Activated CD4-positive, alpha-beta T cell treated with anti-CD3 and anti-CD28 coated beads for 4 hours (primary cell): ENCODE measurements at regions not wholly inside any gene's neighbourhood (a gene's known extent, or its start where the extent isn't known, plus 50 kb on each side); places are given as distances from the start of the nearest gene placed in this dataset.

Source experiments
- DNase-seq, 2 donors: peaks; one replicate each; pipeline ENCODE4 v3.0.0-alpha.2; 2020

DNA sequence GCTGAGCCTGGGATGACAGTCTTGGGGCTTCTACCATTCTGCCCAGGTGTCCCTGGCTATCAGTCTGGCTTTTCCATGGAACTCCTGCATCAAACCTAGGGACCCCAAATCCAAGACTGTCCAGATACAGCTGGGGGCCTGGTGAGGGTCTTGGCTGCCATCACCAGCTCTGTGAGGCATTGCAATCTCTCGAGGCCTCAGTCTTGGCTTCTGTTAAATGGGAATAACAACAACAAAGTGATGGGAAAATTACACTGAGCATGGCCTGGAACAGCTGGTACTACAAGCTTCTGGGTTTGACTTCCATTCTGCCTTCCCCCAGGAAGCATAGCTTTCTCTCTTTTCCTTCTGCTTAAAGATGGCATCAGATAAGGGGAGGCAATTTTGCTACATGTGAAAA is 50.0 kb upstream of the LCTL start:
- no peak for DNase-seq

DNA sequence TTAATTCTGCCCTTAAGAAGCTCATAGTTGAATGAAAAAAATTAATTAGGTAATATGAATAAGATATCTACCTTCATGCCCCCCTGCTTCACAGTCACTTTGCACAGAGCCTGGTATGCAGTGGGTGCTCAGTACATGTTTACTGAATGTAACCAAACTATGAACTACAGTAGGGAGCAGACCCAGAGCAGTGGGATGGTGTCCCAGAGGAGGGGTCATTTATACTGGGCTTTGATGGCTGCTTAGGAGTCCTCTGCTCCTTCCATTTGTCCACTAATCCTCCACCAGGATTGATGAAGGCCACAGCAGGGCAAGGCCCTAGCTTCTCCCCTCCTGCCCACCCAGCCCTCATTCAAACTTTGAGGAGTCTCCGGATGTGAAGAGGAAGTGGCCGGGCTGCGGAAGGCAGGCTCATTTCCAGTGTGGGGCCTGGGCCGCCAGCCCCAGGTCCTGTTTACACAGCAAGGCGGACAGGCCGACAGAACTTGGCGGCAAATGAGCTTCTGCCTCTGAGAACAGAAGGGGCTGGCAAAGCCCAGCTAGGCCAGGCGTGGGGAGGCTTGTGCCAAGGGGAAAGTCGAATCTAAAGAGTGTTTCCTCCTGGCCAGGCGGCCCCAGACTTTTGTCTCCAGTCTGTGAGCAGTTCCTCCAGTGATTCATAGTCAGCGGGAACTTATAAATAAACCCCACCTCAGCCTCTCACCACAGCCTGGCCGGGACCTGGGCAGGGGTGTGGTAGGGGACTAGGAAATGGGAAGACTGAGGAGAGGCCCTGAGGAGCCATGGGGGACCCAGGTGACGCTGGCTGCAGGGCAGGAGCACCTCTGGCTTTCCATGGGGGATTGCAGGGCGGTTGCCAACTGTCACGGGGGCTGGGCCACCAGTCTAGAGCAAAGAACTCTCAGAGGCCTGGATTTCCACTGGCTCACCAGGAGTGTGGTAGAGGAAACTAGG is 51.6 kb upstream of the LCTL start:
- DNase-seq: no peak

DNA sequence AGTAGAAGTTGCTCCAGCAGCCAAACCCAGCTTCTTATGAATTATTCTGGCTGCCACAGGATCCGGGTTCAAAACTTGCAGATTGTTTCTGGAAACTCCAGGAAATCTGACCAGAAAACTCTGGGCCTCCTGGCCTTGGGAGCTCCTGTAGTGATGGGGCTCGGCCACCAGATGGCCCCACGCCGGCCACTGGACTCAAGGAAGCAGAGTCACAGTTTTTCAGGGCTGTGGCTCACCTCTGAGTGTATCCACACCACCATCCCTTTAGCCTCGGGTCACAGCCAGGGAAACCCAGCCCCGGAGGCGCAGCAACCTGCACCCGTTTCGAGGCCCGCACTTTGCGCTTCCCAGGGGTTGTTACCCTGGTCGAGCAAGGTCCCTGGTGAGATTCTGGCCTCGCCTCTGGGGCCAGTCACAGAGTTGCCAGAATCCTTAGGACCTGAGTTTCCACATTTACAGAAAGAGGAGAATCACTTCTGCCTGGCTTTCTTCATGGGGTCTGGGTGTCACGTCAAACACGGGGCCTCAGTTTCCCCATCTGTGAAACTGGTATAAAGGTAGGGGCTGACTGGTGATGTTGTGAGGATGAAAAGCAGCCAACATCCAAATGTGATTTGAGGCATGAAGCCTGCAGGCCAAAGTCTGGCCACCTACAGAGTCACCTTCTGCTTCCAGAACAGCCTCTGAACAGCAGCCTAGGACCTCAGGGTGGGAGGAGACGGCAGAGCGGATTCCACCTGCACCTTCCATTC is 53.5 kb upstream of the LCTL start:
- DNase-seq: peak in 1 of 2 donors; percentile 19

DNA sequence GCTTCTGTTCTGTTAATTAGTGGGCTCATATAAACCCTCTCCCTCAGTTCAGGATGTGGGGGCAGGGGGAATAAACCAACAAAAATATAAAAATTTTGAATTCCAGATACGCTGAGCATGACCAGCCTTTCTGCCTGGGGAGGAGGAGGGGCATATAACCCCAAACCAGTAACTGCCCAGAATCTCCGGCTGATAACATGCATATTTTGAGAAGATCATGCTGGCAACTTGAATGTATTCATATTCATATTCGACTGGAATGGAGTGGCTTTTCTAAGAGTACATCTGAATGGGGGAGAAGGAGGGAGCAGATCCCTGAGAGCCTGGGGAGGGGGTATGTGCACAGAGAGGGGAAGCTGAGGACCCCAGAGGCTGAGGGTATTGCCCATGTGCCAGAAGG is 54.5 kb upstream of the LCTL start:
- no peak for DNase-seq

DNA sequence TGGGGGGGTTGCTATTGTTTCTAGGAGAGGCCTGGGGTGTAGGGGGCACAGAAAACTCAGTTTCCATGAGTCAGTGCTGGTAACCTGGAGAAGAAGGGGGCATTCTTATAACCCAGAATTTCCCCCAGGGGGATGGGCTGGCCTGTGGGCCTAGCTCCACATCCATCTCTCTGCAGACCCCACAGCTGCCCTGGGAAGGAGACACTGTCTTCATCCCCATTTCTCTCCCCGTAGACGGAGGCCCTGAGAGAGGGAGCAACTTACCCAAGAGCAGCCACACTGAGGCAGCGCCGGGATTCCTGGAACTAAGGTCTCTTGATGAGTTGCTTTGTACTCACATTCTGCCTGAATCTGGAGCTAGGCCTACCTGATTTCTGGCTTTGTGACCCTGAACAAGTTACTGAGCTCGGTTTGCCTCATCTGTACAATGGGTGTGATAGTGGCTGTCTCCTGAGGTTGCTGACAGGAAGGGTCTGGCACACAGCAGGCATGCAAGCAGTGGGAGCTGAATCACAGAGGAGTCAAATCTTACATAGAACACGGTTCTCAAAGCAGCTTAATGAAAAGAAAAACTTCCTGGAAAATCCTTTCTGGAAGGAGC is 55.0 kb upstream of the LCTL start:
- DNase-seq: no peak

DNA sequence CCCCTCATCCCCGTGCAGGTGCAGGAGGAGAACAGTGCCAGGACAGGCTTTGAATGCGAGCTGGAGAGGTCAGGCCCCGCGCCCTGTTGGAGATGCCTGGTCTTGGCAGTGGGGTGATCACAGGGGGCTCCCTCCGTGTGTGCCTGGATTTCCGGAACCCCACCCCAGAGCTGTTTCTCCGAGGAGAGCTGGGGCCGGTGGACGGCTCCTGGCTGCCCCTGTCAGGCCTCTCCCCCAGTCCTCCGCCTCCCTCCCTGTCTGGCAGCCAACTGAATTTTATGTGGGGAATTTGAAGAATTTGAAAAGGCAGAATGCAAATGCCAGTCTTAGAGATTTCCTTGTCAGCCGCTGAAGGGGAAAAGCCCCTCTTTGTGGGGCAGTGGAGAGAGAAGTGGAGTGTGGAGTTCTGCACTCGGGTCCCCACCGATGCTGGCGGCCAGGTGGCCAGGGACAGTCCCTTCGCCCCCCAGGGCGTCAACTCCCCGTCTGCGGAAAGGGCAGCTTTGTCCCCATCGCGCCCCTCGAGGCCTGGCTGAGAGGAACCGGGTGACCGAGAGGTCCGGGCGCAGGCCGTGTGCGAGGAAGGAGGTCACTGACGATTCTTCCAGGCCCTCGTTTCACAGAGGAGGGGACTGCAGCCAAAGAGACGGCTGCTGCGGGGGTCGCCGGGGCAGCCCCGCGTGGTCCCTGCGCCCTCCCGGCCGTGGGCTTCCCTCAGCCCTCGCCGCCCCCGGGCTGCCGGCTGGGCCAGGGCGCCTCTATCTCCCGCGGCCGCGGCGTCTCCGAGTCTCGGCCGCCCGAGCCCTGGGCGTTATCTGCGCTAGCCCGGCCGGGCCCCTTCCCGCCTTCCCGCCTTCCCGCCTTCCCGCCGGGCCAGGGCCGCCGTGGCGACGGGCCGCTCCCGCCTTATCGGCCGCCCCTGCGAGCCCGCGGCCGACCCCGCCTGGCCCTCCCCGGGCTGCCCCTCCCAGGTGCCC is 56.0 kb upstream of the LCTL start:
- no peak for DNase-seq

DNA sequence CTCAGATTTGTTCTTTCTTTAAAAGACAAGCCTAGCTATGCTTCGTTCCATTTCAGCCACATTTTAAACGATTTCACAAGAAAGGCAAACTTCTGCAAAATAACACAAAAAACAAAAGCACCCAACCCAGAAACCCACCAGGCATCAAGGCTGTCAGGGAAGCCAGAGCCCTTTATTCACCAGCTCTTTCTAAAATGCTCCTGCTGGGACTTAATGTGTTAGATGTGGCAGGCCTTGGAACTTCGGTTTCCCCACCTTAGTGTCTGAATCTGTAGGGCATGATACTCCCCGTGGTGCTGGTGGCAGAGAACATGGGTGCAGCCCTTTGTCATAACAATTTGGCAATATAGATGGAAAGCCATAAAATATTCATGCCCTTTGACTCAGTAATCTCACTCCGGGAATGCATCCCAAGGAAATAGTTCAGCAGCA is 56.8 kb upstream of the LCTL start:
- no peak for DNase-seq

DNA sequence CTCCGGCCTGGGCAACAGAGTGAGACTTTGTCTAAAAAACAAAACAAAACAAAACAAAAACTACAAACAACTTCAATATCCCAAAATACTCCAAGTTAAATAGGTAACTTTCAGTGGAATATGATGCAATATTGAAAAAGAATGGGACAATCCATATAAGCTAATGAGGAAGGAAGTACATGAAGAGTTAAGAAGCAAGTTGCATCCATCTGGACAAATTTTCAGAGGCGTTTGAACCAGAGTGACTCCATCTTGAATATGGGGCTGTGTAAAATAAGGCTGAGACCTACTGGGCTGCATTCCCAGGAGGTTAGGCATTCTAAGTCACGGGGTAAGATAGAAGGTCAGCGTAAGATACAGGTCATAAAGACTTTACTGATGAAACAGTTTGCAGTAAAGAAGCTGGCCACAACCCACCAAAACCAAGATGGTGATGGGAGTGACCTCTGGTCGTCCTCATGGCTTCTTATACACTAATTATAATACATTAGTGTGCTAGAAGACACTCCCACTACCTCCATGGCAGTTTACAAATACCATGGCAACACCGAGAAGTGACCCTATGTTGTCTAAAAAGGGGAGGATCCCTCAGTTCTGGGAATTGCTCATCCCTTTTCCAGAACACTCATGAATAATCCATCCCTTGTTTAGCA is 58.1 kb upstream of the LCTL start:
- no peak for DNase-seq

DNA sequence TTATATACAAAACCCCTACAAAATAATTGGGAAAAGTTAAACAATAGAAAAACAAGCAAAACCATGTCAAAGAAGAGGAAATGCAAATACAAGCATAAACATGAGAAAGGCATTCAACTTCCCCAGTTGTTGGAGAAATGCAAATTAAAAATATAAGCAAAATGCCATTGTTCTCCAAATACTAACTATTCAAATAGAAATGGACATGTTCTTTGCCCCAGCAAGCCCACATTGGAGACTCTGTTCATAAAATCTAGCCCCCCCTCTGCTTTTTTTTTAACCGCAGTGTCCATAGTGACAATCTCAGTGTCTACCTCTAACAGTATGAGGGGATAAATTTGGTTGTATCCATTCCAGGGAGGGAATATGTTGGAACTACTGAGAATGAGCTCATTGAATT is 59.7 kb upstream of the LCTL start:
- DNase-seq: no peak

DNA sequence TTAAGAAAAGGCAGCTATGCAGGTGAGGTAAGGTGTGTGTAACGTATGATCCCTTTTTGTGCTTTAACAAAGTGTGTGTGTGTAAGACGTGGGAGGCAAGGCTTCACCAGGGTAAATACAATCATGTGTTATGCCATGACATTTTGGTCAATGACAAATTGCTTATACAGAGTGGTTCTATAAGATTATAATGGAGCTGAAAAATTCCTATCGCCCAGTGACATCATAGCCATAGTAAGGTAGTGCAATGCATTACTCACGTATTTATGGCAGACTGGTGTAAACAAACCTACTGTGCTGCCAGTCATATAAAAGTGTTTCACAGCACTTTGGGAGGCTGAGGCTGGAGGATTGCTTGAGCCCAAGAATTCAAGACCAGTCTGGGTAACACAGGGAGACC is 60.2 kb upstream of the LCTL start:
- no peak for DNase-seq

DNA sequence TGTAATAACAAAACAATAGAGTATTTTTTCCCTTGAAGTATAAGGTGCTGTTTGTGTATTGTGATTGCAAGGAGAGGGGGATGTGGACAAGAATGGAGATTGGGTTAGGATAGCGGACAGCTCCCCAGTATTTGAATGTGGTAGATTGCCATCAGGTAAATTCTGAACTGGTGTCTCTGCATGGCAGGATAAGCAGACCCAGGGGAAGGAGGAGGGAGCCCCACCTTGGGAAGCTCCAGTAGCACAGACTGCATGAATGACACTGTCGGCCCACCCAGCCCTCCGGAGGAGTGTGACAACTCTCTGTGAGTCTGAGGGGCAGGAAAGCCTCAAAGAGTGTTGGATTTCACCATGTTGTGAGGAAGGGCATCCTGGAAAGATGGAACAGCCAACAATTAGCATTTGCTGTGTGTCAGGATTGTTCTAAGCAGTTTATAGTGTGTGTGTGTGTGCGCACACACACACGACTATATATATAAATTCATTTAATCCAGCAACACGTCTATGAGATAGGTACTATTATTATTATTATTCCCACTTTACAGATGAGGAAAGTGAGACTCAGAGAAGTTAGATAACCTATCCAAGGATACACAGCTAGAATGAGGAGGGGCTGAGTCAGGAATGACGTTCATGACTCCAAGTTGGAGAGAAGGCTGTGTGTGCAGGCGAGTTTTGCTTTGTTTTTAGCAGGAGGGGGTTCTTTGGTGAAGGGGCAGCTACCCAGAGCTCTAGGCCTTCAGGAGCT is 63.4 kb upstream of the LCTL start:
- no peak for DNase-seq

DNA sequence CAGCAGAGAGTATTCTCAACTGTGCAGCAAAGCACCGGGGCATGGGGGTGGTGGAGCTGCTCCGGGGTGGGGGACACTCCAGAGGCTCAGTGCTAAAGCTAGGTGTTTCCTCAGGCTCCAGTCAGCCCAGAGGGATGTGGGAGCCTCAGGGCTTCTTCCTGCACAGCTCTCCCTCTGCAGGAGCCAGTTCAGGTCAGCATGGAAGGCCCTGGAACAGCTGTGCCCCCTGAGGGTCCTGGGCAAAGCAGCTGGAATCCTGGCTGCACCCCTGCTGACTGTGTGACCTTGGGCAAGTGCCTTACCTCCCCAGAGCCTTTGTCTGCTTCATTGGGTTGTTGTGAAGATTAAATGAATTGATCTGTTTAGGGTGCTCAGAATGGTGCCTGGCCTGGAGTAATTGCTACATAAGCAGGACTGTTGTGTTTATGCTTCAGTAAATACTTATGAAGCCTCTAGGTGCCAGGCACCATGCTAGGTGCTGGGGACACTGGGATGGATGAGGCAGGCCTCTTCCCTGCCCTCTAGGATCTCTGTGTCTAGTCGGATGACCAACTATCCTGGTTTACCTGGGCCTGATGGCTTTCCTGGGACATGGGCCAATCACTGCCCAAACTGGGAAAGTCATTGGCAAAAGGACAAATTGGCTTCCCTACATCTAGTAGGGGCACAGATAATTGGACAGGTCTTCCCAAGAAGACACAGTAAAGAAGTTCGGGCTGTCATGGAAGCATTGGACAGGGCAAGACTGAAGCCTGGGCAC is 64.2 kb upstream of the LCTL start:
- no peak for DNase-seq

DNA sequence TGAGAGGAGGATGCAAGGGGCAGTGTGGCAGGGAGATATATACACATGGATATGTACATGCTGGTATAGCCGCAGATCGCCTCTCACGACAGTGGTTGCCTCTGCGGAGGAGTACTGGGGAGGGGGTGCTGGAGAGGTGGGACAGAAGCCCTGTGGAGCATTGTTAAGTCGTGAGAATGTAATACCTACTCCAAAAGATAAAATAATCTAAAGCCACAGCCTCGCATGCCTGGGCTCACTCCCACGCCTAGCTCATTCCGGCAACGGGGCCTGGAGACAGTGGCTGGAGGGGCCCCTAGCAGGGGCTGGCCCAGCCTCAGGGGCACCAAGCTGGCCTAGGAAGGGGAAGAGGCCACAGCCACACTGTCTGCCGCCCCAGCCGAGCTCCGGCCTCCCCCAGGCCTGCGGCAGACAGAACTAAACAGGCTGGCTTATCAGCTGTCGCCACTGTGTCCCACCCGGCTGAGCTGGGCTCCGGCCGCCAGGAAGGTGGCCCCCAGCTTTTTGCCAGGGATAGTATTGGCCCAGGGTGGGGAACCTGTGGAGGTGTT is 65.1 kb upstream of the LCTL start:
- no peak for DNase-seq

DNA sequence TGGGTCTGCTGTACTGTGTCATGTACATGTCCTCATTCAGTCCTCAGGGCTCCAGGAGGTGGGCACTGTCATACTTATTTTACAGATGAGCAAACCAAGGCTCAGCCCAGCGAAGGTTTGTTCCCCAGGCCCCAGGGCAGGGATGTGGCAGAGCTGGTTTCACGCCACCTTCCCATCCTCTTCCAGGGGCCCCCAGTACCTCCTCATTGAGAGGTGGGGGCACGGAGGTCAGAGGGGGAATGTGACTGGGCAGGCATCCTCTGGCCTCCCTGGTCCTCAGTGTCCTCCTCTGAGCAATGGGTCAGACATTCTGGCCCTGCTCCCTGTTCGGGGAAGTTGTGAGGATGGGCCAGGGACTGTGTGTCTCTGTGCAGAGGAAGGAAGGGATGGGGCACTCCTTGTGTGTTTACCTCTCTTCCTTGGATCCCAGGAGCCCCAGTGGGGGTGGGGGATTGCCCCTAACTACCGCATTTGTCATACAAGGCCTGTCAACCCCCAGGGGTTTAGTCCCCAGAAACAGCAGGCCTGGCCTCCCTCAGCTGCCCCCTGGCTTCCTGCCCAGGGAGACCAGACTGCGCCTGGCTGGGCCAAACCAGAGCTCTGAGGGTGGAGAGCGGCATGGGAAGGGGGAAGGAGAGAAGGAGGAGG is 65.9 kb upstream of the LCTL start:
- DNase-seq: no peak

DNA sequence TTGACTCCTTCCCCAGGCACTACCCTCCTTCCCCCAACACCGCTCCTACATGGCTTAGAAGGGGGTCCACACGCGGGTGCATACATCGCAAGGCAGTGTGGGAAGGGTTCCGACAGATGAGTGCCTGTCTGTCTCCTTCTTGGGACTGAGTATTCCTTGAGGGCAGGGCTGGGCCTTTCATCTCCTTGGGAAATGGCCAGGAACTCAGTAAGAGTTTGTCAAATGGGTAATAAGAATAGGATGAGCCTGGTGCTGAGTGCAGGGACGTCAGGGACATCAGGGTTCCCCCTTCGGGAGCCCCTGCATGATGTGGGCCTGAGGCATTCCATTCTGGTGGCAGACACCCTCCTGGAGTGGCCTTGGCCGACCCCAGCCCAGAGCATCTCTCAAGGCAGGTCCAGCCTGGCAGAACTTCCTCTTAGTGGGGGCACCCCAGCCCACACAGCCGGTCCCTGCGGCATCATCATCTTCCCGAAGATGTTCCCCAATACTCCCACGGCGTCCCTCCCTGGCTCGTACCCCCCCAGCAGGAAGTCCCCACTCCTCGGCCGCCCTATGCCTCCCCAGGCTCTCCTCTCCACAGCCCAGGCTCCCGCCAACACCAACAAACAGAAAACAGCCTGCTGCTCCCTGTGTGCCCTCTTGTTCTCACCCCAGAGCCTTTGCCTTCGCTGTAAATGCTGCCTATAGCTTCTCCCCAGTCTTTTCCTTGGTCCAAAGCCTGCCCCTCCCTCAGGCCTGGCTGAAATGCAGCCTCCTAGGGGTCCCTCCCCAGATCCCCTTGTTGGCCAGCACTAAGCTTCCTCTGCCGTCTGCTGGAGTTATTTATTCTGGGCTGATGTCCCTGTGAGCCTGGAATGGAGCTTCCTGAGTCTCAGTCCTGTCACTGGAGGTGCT is 67.5 kb upstream of the LCTL start:
- no peak for DNase-seq

DNA sequence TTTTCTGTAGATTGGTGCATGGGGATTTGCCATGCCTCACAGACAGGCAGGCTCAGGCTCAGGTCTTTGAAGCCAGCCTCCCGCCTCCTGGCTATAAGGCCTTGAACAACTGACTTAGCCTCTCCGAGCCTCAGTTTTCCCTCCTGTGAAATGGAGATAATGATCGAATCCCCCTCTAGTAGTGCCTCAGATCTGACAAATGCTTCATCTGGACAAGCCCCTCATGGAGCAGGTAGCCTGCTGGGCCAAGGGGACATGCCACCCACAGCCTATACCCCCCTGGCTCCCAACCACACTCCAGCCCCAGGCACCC is 68.1 kb upstream of the LCTL start:
- no peak for DNase-seq

DNA sequence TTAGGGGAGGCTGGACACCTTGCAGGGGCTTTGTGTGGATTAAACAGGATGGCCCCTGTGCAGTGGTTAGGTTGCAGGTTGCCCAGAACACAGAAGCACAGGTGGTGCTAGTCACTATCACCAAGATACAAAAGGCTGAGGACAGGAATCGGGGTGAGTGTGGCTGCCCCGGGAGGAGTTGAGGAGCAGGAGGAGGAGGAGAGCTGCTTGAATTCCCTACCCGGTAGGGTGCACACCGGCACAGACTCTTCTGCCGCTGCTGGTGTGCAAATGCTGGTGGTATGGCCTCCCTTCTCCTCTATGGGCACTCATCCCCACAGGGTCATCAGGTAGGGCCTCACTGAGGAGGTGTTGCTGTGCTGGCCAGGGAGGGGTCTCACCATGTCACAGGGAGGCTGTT is 67.5 kb upstream of the SMAD6 start:
- no peak for DNase-seq

DNA sequence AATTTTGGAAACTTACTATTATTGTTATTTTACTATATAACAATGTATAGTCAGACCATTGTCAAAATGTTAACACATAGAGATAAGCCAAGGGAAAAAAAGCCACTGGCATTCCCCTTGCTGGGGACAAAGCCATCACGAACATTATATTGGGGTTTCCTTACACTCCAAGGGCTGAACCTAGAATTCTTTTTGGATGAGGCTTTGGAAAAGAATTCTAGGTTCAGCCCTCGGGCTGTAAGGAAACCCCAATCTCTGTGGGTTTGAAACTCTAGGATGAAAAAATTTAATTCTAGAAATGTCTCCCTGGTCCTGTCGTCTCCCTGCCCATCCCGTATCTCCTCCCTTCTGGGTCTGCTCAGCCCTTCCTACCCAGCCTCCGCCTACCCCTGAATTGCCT is 67.0 kb upstream of the SMAD6 start:
- DNase-seq: no peak

DNA sequence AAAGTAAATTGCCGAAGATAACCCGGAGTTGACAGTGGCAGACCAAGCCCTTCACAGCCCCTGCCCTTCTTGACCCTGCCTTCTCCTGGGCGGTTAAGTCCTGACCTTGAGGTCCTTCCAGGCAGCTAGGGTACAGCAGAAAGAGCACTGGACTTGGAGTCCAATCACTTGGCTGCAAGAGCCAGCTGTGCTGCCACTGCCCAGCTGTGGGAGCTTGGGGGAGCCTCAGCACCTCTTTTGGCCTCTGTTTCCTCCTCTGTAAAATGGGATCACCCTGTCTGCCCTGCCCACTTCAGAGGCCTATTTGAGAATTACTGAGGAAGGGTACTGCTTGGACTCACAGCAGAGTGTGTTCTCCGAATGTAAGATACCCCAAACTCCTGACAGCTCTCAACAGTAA is 66.2 kb upstream of the SMAD6 start:
- DNase-seq: no peak
